HFF-Myc (cell line): ENCODE measurements at regions not wholly inside any gene's neighbourhood (a gene's known extent, or its start where the extent isn't known, plus 50 kb on each side); places are given as distances from the start of the nearest gene placed in this dataset.

ENCODE experiments used
- DNase-seq: peaks from one replicate; pipeline ENCODE4 v3.0.0-alpha.2; 2011; ENCODE audit warnings: low read depth; ENCODE audit errors: extremely low read depth
- H3K4me3 ChIP-seq: replicated peaks from 2 replicates; pipeline ENCODE4 v1.5.1; 2011; ENCODE audit warnings: low read depth, mild to moderate bottlenecking, control low read depth, low read length
- TF ChIP-seq, protein P1 (sequence below): IDR thresholded peaks from 2 replicates; pipeline ENCODE4 v1.5.1; 2012; ENCODE audit warnings: mild to moderate bottlenecking, low read depth, low read length, control low read depth; ENCODE audit errors: missing control alignments

DNA sequence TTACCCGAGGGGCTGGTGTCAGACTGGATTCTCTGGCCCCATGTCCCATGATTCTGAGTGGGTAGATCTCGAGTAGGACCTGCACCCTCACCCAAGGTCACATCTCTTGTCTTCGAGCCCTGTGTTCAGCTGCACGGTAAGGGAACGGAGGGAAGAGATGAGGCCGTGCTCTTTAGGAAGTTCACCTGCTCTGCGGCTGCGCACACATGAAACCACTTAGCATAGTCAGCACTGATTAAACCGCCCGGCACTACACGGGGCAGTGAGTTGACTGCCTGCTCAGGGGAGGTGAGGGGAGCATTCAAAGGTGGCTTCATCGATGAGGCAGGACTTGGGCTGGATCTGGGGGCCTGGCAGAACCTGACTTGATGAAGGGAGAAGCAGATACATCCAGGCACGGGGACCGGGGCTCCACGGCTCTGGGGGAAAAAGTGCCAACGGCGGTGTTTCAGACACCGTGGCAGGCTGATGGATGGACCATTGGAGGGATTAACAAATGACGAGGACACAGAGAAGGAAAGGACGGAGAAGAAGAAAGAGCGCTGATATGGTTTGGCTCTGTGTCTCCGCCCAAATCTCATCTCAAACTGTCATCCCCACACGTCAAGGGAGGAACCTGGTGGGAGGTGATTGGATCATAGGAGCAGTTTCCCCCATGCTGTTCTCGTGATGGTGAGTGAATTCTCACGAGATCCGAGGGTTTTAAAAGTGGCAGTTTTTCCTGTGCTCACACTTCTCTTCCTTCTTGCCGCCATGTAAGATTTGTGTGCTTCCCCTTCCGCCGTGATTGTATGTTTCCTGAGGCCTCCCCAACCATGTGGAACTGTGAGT is 248.6 kb downstream of the CYP26B1 start:
- TF ChIP-seq, protein P1, sequence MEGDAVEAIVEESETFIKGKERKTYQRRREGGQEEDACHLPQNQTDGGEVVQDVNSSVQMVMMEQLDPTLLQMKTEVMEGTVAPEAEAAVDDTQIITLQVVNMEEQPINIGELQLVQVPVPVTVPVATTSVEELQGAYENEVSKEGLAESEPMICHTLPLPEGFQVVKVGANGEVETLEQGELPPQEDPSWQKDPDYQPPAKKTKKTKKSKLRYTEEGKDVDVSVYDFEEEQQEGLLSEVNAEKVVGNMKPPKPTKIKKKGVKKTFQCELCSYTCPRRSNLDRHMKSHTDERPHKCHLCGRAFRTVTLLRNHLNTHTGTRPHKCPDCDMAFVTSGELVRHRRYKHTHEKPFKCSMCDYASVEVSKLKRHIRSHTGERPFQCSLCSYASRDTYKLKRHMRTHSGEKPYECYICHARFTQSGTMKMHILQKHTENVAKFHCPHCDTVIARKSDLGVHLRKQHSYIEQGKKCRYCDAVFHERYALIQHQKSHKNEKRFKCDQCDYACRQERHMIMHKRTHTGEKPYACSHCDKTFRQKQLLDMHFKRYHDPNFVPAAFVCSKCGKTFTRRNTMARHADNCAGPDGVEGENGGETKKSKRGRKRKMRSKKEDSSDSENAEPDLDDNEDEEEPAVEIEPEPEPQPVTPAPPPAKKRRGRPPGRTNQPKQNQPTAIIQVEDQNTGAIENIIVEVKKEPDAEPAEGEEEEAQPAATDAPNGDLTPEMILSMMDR, result no peak
- H3K4me3 ChIP-seq, result no peak overlapping the region
- DNase-seq, result no peak

DNA sequence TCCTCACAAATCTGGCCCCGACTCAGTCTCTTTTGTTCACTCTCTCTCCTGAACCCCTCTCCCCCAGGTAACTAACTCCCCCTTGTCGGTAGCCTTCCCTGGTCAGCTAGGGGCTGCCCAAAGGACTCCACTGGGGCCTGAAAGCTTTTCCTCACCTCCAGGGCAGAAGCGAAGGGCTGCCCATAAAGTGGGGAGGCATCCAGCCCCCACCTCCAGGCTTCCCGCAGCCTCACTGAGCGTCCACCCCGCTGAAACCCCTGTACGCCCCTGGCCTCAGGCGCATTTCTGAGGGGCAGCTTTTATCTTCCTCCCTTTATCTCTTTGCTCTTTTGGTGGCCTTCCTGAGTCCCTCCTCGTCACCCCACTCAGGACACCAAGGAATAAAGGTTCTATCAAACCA is 249.3 kb downstream of the CYP26B1 start:
- H3K4me3 ChIP-seq, result no peak overlapping the region
- TF ChIP-seq, protein P1, result no peak
- no peak for DNase-seq

DNA sequence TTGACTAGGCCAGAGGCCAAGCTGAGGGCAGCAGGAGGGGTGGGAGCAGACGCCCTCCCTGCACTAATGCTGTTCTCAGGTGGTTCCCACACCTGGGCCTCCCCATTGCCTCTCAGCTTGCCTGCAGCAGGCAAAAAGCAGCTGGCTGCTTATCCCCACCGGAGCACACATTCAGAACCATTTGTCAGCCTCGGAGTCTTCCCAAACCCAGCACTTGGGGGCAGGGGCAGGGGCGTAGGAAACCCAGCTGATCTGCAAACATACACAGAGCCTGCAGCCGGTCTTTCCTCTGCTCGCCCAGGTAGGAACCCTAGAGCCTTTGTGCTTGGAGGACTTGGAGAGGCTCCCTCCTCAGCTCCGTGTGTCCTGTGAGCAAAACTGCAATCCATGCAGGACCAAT is 249.8 kb downstream of the CYP26B1 start:
- TF ChIP-seq, protein P1, result no peak
- DNase-seq, result no peak
- H3K4me3 ChIP-seq, result no peak overlapping the region

DNA sequence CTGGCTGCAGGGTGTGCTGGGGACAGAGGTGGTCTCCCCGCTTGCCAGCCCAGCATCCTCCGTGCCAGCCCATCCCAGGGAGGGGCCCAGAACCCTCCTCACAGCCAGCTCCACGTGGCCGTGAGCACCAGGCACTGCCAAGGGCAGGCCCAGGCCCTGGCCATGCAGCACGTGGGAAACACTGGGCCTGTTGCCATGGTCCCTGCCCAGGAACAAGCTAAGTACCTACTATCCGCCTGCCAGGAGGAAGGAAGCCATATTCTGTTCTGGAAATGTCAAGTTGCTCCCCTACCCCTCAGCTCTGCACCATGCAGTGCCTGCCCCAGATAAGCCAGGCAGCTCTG is 250.6 kb downstream of the CYP26B1 start:
- TF ChIP-seq, protein P1, result no peak
- no peak for DNase-seq
- no peak overlapping the region for H3K4me3 ChIP-seq

DNA sequence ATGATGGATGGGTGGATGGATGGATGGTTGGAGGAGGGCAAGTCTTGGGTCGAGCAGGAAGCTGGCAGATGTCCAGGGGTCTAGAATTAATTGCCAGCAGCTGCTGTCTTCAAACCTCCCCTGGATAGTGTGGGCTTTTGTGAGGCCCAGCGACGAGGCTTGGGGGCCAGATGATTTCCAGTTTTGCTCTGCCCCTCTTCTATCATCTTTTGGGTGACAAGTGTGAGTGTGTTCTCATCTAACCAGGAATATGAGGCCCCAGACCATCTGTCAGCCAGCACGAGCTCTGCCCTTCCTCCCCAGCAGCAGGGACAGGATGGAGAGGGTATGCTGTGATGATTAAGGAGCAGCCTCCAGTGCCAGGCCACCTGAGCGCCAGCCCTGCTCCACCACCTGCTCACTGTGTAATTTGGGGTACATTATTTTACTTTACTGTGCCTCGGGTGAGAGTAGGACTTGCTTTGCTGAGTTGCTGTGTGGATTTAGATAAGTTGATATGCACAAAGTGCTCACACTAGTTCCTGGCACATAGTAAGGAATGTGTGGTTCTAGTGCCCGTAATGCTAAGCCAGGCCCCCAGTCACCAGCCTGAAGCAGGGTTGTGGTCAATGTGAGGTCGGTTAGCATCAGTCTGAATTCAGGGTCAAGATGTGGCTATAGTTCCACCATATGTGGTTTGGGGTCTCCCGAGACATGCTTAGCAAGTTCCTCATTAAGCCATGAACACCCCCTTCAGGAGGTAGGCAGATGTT is 251.1 kb downstream of the CYP26B1 start:
- H3K4me3 ChIP-seq, result no peak overlapping the region
- TF ChIP-seq, protein P1, result no peak
- DNase-seq, result no peak

DNA sequence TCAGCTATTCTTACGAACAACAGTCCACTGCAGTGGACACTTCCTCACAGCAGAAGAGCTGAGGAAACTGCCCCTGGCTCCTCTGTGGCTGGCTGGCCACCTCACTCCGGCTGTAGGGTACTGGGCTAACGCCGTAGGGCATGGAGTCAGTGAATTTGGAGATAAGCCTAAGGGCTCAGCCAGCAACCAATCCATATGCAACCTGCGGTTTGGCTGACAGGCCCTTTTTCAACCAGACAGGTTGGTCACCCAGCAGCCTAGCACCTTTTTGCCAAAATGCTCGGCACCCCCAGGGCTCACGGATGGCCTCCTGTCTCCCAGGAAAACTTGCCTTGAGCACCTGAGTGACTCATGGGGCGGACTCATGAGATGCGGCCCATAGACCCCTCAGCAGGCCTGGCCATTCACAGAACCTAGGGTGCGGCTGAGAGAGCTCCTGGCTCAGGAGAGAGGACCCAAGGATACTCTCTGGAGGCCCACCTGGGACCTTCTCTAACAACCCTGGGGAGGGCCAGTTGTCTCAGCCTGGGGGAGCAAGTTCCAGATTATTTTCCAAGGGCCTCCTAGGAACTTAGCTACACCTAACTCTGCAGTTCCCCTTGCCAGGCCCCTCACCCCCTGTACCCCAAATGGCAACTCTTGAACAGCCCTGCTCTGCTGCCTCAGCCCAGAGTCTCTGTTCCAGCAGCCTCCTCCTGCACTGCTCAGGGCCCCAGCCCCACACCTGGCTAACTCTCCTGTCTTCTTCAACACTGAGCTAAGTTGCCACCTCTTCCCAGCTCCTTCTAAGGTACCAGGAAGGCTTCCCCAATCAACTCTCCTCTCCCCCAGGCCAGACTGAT is 252.1 kb downstream of the CYP26B1 start:
- TF ChIP-seq, protein P1, result no peak
- no peak for DNase-seq

More for the DNA sequence above, 252.1 kb downstream of the CYP26B1 start:
- H3K4me3 ChIP-seq, result no peak overlapping the region
